H1 (cell line): ENCODE measurements at regions not wholly inside any gene's neighbourhood (a gene's known extent, or its start where the extent isn't known, plus 50 kb on each side); places are given as distances from the start of the nearest gene placed in this dataset.

Experiments used
- CTCF ChIA-PET: fragments of 300-600 bp; sonication (Branson Sonifier 250); formaldehyde crosslinking; loops from one replicate; lab custom pipeline; 2021; ENCODE audit not compliant: partially characterized antibody; lab: Charles Lee
- POLR2A ChIA-PET: fragments of 300-600 bp; sonication (Branson Sonifier 250); formaldehyde crosslinking; loops from one replicate; lab custom pipeline; 2021; ENCODE audit warnings: inconsistent platforms; ENCODE audit not compliant: partially characterized antibody; lab: Charles Lee
- DNase-seq, 2 experiments: peaks; one replicate each; pipeline versions ENCODE4 v3.0.0 to v3.0.0-alpha.2; 2010 to 2022; ENCODE audit warnings: low spot score in 2 of 2, low read depth in 1 of 2, mixed read lengths in 1 of 2
- FAIRE-seq: peaks from 2 replicates; lab custom pipeline; 2011; peaks lifted over from hg19 to GRCh38; lab: Jason Lieb, UNC
- H2AFZ ChIP-seq: 2 replicates; pipeline ENCODE4 v1.8.1; 2012; ENCODE audit warnings: low read length, inconsistent platforms
- H2AK5ac ChIP-seq: 2 replicates; pipeline ENCODE4 v1.6.1; 2013; ENCODE audit warnings: low read depth, low read length
- H2BK120ac ChIP-seq: replicated peaks from 2 replicates; pipeline ENCODE3; 2013; ENCODE audit warnings: low read depth, low read length, inconsistent platforms
- H2BK12ac ChIP-seq: 2 replicates; pipeline ENCODE4 v1.6.1; 2013; ENCODE audit warnings: low read depth, low read length
- H2BK15ac ChIP-seq: 2 replicates; pipeline ENCODE4 v1.6.1; 2013; ENCODE audit warnings: low read length
- H2BK20ac ChIP-seq: 2 replicates; pipeline ENCODE4 v1.6.1; 2013; ENCODE audit warnings: low read length
- H2BK5ac ChIP-seq: 2 replicates; pipeline ENCODE4 v1.6.1; 2013; ENCODE audit warnings: low read depth, low read length
- H3K14ac ChIP-seq: 2 replicates; pipeline ENCODE4 v1.6.1; 2013; ENCODE audit warnings: inconsistent platforms; ENCODE audit not compliant: insufficient read length
- H3K18ac ChIP-seq: 2 replicates; pipeline ENCODE4 v1.6.1; 2013; ENCODE audit warnings: low read length; ENCODE audit errors: extremely low read depth
- H3K23ac ChIP-seq: 2 replicates; pipeline ENCODE4 v1.6.1; 2013; ENCODE audit warnings: inconsistent platforms; ENCODE audit not compliant: insufficient read length
- H3K23me2 ChIP-seq: 2 replicates; pipeline ENCODE4 v1.6.1; 2013; ENCODE audit warnings: low read depth, low read length
- H3K27ac ChIP-seq: 2 replicates; pipeline ENCODE4 v1.6.1; 2011; ENCODE audit warnings: low read depth, low read length, inconsistent platforms
- H3K27me3 ChIP-seq, 4 experiments: replicated peaks in 1 of 4; 1 replicate in 1 of 4; 2 replicates in 3 of 4; pipeline versions ENCODE4 v1.6.1 to v1.8.1; 2011 to 2013; ENCODE audit warnings: low read length in 3 of 4, mild to moderate bottlenecking in 3 of 4, inconsistent platforms in 2 of 4, mixed read lengths in 2 of 4, moderate library complexity in 1 of 4; ENCODE audit not compliant: control insufficient read depth in 3 of 4, insufficient read depth in 3 of 4; ENCODE audit errors: extremely low read depth in 1 of 4
- H3K36me3 ChIP-seq, 4 experiments: 2 replicates each; pipeline versions ENCODE4 v1.6.1 to v1.8.1; 2011 to 2013; ENCODE audit warnings: mild to moderate bottlenecking in 4 of 4, low read length in 3 of 4, moderate library complexity in 2 of 4, control low read depth in 1 of 4, inconsistent platforms in 1 of 4; ENCODE audit not compliant: insufficient read depth in 4 of 4, control insufficient read depth in 2 of 4
- H3K4ac ChIP-seq: replicated peaks from 2 replicates; pipeline ENCODE3; 2013; ENCODE audit warnings: low read length, low read depth, mixed read lengths, inconsistent platforms; ENCODE audit not compliant: insufficient read length
- H3K4me1 ChIP-seq, 4 experiments: replicated peaks in 1 of 4; 1 replicate in 1 of 4; 2 replicates in 3 of 4; pipeline versions ENCODE4 v1.6.1 to v1.8.1; 2011 to 2013; ENCODE audit warnings: low read length in 3 of 4, inconsistent platforms in 2 of 4, mixed read lengths in 1 of 4; ENCODE audit not compliant: insufficient read depth in 4 of 4, control insufficient read depth in 3 of 4
- H3K4me2 ChIP-seq, 2 experiments: 2 replicates each; pipeline versions ENCODE4 v1.6.1 to v1.8.1; 2011 to 2013; ENCODE audit warnings: low read depth in 2 of 2, low read length in 2 of 2, control low read depth in 1 of 2, inconsistent platforms in 1 of 2, mild to moderate bottlenecking in 1 of 2; ENCODE audit not compliant: insufficient read depth in 1 of 2
- H3K4me3 ChIP-seq, 4 experiments: fragments of 200-600, 300-600 bp in 1 of 4; sonication (generic), shearing (Covaris generic), sonication (Bioruptor Twin) in 1 of 4; 2 replicates each; pipeline versions ENCODE4 v1.5.1 to v1.8.1; 2011 to 2016; ENCODE audit warnings: low read length in 4 of 4, low read depth in 3 of 4, control low read depth in 2 of 4, inconsistent platforms in 2 of 4, mild to moderate bottlenecking in 2 of 4, mixed read lengths in 1 of 4, moderate library complexity in 1 of 4; ENCODE audit not compliant: insufficient read depth in 2 of 4; ENCODE audit errors: extremely low read depth in 1 of 4
- H3K56ac ChIP-seq: replicated peaks from 2 replicates; pipeline ENCODE3; 2013; ENCODE audit warnings: low read depth, mild to moderate bottlenecking, mixed read lengths, low read length, inconsistent platforms; ENCODE audit not compliant: insufficient read length
- H3K79me1 ChIP-seq: 2 replicates; pipeline ENCODE4 v1.6.1; 2013; ENCODE audit warnings: low read depth, low read length, control low read depth
- H3K79me2 ChIP-seq, 2 experiments: 2 replicates each; pipeline versions ENCODE4 v1.6.1 to v1.8.1; 2012 to 2013; ENCODE audit warnings: low read length in 2 of 2, mild to moderate bottlenecking in 2 of 2, inconsistent platforms in 1 of 2; ENCODE audit not compliant: insufficient read depth in 2 of 2, control insufficient read depth in 1 of 2
- H3K9ac ChIP-seq, 4 experiments: replicated peaks in 1 of 4; 1 replicate in 1 of 4; 2 replicates in 3 of 4; pipeline versions ENCODE4 v1.6.1 to v1.8.1; 2011 to 2013; ENCODE audit warnings: low read depth in 3 of 4, low read length in 3 of 4, control low read depth in 2 of 4, mild to moderate bottlenecking in 2 of 4, moderate library complexity in 2 of 4, inconsistent platforms in 1 of 4; ENCODE audit errors: extremely low read depth in 1 of 4
- H3K9me3 ChIP-seq, 2 experiments: 2 replicates each; pipeline versions ENCODE4 v1.6.1 to v1.8.1; 2012 to 2013; ENCODE audit warnings: mild to moderate bottlenecking in 2 of 2, moderate library complexity in 2 of 2, control low read depth in 1 of 2, inconsistent platforms in 1 of 2, low read depth in 1 of 2, low read length in 1 of 2, mixed read lengths in 1 of 2; ENCODE audit not compliant: insufficient read depth in 2 of 2
- H4K20me1 ChIP-seq, 2 experiments: replicated peaks in 1 of 2; 2 replicates each; pipeline versions ENCODE3 to v1.8.1; 2011 to 2013; ENCODE audit warnings: inconsistent platforms in 2 of 2, low read length in 2 of 2, mild to moderate bottlenecking in 1 of 2; ENCODE audit not compliant: insufficient read depth in 2 of 2, control insufficient read depth in 1 of 2
- H4K5ac ChIP-seq: 2 replicates; pipeline ENCODE4 v1.6.1; 2013; ENCODE audit warnings: low read length, low read depth, mixed read lengths, inconsistent platforms; ENCODE audit not compliant: insufficient read length
- H4K8ac ChIP-seq: 2 replicates; pipeline ENCODE4 v1.8.0; 2013; ENCODE audit warnings: mild to moderate bottlenecking, moderate library complexity, low read length, inconsistent platforms; ENCODE audit not compliant: insufficient read depth; ENCODE audit errors: extremely low read depth
- H4K91ac ChIP-seq: replicated peaks from 2 replicates; pipeline ENCODE3; 2013; ENCODE audit warnings: low read length, mixed read lengths, inconsistent platforms; ENCODE audit not compliant: insufficient read length
- BRCA1 ChIP-seq: IDR thresholded peaks from 2 replicates; pipeline ENCODE4 v1.6.1; 2012; ENCODE audit warnings: low read depth, low read length, improper control_type of control experiment
- CHD1 ChIP-seq: IDR thresholded peaks from 2 replicates; pipeline ENCODE4 v1.6.1; 2012; ENCODE audit warnings: low read depth, low read length, improper control_type of control experiment
- CREB1 ChIP-seq: IDR thresholded peaks from 2 replicates; pipeline ENCODE4 v1.6.1; 2012; ENCODE audit warnings: inconsistent platforms
- CTBP2 ChIP-seq: IDR thresholded peaks from 2 replicates; pipeline ENCODE4 v1.7.0; 2011; ENCODE audit warnings: borderline replicate concordance, mild to moderate bottlenecking, moderate library complexity, mixed read lengths, low read length; ENCODE audit not compliant: insufficient read depth, insufficient read length
- GABPA ChIP-seq: IDR thresholded peaks from 2 replicates; pipeline ENCODE4 v1.6.1; 2011; ENCODE audit warnings: mild to moderate bottlenecking, low read length, moderate library complexity, borderline replicate concordance; ENCODE audit not compliant: insufficient read depth
- JUND ChIP-seq: IDR thresholded peaks from 2 replicates; pipeline ENCODE4 v1.6.1; 2011; ENCODE audit warnings: mild to moderate bottlenecking, improper control_type of control experiment, low read length
- KDM1A ChIP-seq: fragments of 200-600, 300-600 bp; sonication (generic); IDR thresholded peaks from 2 replicates; pipeline ENCODE4 v1.7.1; 2016; ENCODE audit warnings: mild to moderate bottlenecking, low read length, borderline replicate concordance
- NANOG ChIP-seq: IDR thresholded peaks from 2 replicates; pipeline ENCODE4 v1.6.1; 2011; ENCODE audit warnings: low read length, low read depth, mild to moderate bottlenecking, inconsistent platforms; ENCODE audit not compliant: insufficient read depth, poor library complexity, severe bottlenecking
- POLR2A ChIP-seq, 2 experiments: IDR thresholded peaks; 1 replicate in 1 of 2; 2 replicates in 1 of 2; pipeline ENCODE4 v1.6.1; 2011; ENCODE audit warnings: low read depth in 2 of 2, low read length in 2 of 2, mild to moderate bottlenecking in 2 of 2; ENCODE audit errors: control extremely low read depth in 1 of 2
- RAD21 ChIP-seq, 2 experiments: IDR thresholded peaks in 1 of 2; conservative IDR thresholded peaks in 1 of 2; 2 replicates each; pipeline ENCODE4 v1.6.1; 2011; ENCODE audit warnings: low read depth in 2 of 2, low read length in 2 of 2, improper control_type of control experiment in 1 of 2, inconsistent platforms in 1 of 2, mild to moderate bottlenecking in 1 of 2, moderate library complexity in 1 of 2
- SIRT6 ChIP-seq: IDR thresholded peaks from one replicate; pipeline ENCODE4 v1.7.1; 2012; ENCODE audit warnings: low read length, inconsistent platforms
- SP1 ChIP-seq: IDR thresholded peaks from 2 replicates; pipeline ENCODE4 v1.6.1; 2011; ENCODE audit warnings: low read depth, low read length
- WGBS, 2 experiments: shearing (Covaris generic) in 1 of 2; methylation state at CpG; one replicate each; pipeline versions ENCODE4 v1.1.6 to v1.1.7; 2013 to 2015; ENCODE audit warnings: low lambda C conversion rate in 2 of 2, mixed read lengths in 2 of 2, inconsistent platforms in 1 of 2, low coverage in 1 of 2, missing lambda C conversion rate in 1 of 2; ENCODE audit not compliant: insufficient replicate concordance in 2 of 2, insufficient coverage in 1 of 2, insufficient read length in 1 of 2; ENCODE audit errors: extremely low coverage in 1 of 2, missing lambda C conversion rate in 1 of 2; 5-methylcytosine and 5-hydroxymethylcytosine counted together

DNA sequence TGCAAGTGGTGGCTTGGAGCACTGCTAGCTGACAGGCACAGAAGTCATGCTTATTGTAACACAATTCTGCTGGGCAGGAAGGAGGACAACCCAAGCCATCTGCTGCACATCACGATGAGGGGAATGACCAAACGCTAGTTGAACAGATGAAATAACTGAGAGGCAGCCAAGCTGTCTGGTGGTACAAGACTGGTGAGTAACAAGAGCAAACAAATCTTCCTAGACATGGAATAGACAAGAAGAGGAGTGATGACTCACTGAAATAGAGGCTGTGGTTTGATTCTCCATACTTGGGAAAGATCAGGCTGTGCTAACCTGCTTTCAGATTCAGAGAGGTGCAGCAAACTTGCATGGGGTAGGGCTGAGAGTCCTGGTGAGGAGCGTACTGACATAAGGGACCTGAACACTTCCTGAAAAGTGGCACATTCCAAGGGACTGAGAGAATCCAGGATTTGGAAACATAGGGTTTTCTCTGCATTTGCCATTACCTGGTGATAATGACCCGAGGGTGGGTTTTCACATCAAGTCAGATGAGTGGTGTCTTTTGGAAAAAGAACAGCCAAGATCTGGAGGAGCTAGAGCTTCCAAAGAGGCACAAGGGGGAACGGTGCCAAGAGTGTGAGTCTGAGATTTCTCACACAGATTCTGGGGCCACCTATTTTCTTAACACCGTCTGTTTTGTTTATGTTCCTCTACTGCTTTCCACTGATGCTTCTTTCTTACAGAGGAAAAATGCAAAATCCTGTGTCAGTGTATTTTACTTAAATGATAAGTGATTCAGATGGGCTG, 60.0 kb downstream of the PRL start:
- Histone ChIP-seq H3K23me2 (no peaks in the 10 kb centered on the region), H2BK12ac (no peak overlapping the region), H3K18ac (no peak overlapping the region), H2BK120ac (no peak overlapping the region), H2AK5ac (no peak overlapping the region), H2BK5ac (no peak overlapping the region), H3K23ac (no peak overlapping the region), H3K14ac (no peak overlapping the region), H3K79me2 (no peaks in the 10 kb centered on the region)
- CTCF ChIA-PET = interaction anchor here (1.0 to 1.2 kb wide), 2 partner anchors 10 to 15 kb away, joined by 3 read pairs; no protein-coding TSS in a partner anchor
- POLR2A ChIA-PET = no interaction called here
- FAIRE-seq = no peak
- TF ChIP-seq GABPA (no peak), CTBP2 (no peak), CHD1 (no peak), BRCA1 (no peak), NANOG (no peak), RAD21 (IDR thresholded peaks at IDR 0.05 in 1 of 2, conservative IDR thresholded peaks at IDR 0.05 in 1 of 2; ENCODE audit: low read depth in 2 of 2, low read length in 2 of 2) (no peak), SP1 (no peak), JUND (no peak), CREB1 (no peak), SIRT6 (no peak), KDM1A (no peak), POLR2A (IDR thresholded peaks at IDR 0.05; ENCODE audit: control extremely low read depth in 1 of 2, low read depth in 2 of 2, low read length in 2 of 2) (no peak)
- TF ChIP-seq, all 59 proteins: peak for 0
- Histone ChIP-seq H3K27ac (no peak overlapping the region), H3K4me3 (no peak overlapping the region), H4K5ac (no peak overlapping the region), H3K56ac (no peak overlapping the region), H3K4me1 (no peaks in the 10 kb centered on the region), H2BK15ac (no peak overlapping the region), H3K27me3 (no peaks in the 10 kb centered on the region), H3K4me2 (no peak overlapping the region), H4K20me1 (no peaks in the 10 kb centered on the region), H2BK20ac (no peak overlapping the region), H3K9ac (no peak overlapping the region), H4K8ac (no peak overlapping the region), H3K9me3 (no peaks in the 10 kb centered on the region), H2AFZ (no peak overlapping the region), H3K4ac (no peak overlapping the region), H3K79me1 (no peaks in the 10 kb centered on the region), H3K36me3 (no peaks in the 10 kb centered on the region), H4K91ac (no peak overlapping the region)
- no peak for DNase-seq
- WGBS, 2 experiments = 76% methylated on average over 6 of the region's 6 CpGs; no CpG with 5 or more reads in 1 of the 2 experiments
